ENCODE measurements at regions not wholly inside any gene's neighbourhood (a gene's known extent, or its start where the extent isn't known, plus 50 kb on each side); places are given as distances from the start of the nearest gene placed in this dataset.

GRCh38 chr5:144983101-144983500, 812.4 kb downstream of the KCTD16 start:
- TF ChIP-seq GATA1 (IDR thresholded peaks at IDR 0.05; ENCODE audit: low read depth, low read length) (no peak), POLR2A (IDR thresholded peaks at IDR 0.05; ENCODE audit: low read length) (no peak)
